Testis (tissue), 2 donors: ENCODE measurements at regions not wholly inside any gene's neighbourhood (a gene's known extent, or its start where the extent isn't known, plus 50 kb on each side); places are given as distances from the start of the nearest gene placed in this dataset.

ENCODE experiments used
- DNase-seq: peaks from one replicate; pipeline ENCODE4 v3.0.0-alpha.2; 2019
- H3K27ac ChIP-seq, 2 donors: fragments of 200-600 bp; sonication (generic); one replicate each; pipeline ENCODE4 v1.5.1; 2019
- H3K27me3 ChIP-seq: fragments of 200-600 bp; sonication (generic); one replicate; pipeline ENCODE4 v1.5.1; 2019
- H3K36me3 ChIP-seq: fragments of 200-600 bp; sonication (generic); one replicate; pipeline ENCODE4 v1.5.1; 2017; ENCODE audit warnings: low read depth; ENCODE audit errors: missing control alignments
- H3K4me1 ChIP-seq: fragments of 200-600 bp; sonication (generic); one replicate; pipeline ENCODE4 v1.5.1; 2019
- H3K4me3 ChIP-seq, 2 donors: fragments of 200-600 bp; sonication (generic); one replicate each; pipeline ENCODE4 v1.5.1; 2017 to 2019
- H3K9me3 ChIP-seq: fragments of 200-600 bp; sonication (generic); one replicate; pipeline ENCODE4 v1.5.1; 2017
- CTCF ChIP-seq, 3 experiments: fragments of 450-650 bp in 2 of 3; fragments of 200-600 bp in 1 of 3; sonication (generic) in 1 of 3; IDR thresholded peaks; one replicate each; pipeline ENCODE4 v1.5.1; 2016 to 2019; ENCODE audit warnings: antibody characterized with exemption in 3 of 3, mild to moderate bottlenecking in 2 of 3, moderate library complexity in 1 of 3
- POLR2A ChIP-seq: fragments of 450-650 bp; IDR thresholded peaks from one replicate; pipeline ENCODE4 v1.6.1; 2017; ENCODE audit warnings: antibody characterized with exemption, mild to moderate bottlenecking, moderate library complexity
- WGBS, 2 donors: methylation state at CpG; one replicate each; pipeline ENCODE4 v1.1.5; 2018; 5-methylcytosine and 5-hydroxymethylcytosine counted together
- intact Hi-C: fragments of 100-400 bp; cut with DNase I; formaldehyde crosslinking; loops from one replicate; pipeline ENCODE4 v1.15.1; 2023; ENCODE audit warnings: low total_unique reads

DNA sequence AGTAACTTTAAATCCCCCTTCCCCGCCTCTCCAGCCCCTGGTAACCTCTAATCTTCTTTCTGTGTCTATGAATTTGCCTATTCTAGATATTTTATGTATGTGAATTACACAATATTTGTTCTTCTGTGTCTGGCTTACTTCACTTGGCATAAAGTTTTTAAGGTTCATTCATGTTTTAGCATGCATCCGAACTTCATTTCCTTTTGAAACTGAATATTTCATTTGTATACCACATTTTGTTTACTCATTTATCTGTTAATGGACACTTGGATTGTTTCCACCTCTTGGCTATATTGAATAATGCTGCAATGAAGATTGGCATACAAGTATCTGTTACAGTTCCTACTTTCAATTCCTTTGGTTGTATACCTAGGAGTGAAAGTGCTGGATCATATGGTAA lies 205.3 kb downstream of the TM2D1 start:
- Histone ChIP-seq H3K27me3 (no peaks in the 10 kb centered on the region), H3K9me3 (no peaks in the 10 kb centered on the region), H3K27ac (no peak overlapping the region), H3K36me3 (no peaks in the 10 kb centered on the region), H3K4me1 (no peaks in the 10 kb centered on the region), H3K4me3 (no peak overlapping the region)
- intact Hi-C loops, result no loop called here
- TF ChIP-seq POLR2A (no peak), CTCF (IDR thresholded peaks at IDR 0.05) (no peak)
- no peak for DNase-seq
- WGBS, 2 donors, result 86 to 93% methylated on average over 2 of the region's 2 CpGs

DNA sequence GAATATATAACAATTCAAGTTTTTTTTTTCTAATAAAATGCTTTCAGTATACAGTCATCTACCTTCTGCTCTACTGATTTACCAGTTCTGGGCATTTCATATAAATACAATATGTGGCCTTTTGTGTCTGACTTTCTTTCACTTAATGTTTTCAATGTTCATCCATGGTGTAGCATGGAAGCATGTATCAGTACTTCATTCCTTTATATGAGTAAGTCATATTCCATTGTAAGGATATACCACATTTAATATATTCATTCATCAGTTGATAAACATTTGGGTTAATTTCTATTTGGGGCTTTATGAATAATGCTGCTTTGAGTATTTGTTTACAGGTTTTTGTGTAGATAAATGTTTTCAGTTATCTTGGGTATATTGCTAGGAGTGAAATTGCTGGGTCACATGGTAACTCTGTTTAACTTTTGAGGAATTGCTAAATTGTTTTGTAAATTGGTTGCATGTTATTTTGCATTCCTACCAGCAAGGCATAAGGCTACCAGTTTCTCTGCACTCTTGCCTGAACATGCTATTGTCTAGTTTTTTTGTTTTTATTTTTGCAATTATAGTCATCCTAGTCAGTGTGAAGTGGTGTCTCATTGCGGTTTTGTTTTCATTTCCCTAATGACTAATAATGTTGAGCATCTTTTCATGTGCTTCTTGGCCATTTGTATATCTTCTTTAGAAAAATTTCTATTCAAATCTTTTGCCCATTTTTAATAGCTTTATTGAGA lies 206.1 kb downstream of the TM2D1 start:
- DNase-seq, result no peak
- H3K27me3 ChIP-seq, result no peaks in the 10 kb centered on the region
- intact Hi-C loops, result no loop called here
- H3K36me3 ChIP-seq, result no peaks in the 10 kb centered on the region
- H3K4me3 ChIP-seq, result no peak overlapping the region
- no peak overlapping the region for H3K27ac ChIP-seq
- TF ChIP-seq POLR2A (no peak), CTCF (IDR thresholded peaks at IDR 0.05) (no peak)
- 92 to 100% methylated on average over 1 of the region's 1 CpG for WGBS, 2 donors
- H3K4me1 ChIP-seq, result no peaks in the 10 kb centered on the region
- no peaks in the 10 kb centered on the region for H3K9me3 ChIP-seq

GRCh38 chr1:61517345-61517744 lies 207.6 kb downstream of the TM2D1 start:
- Histone ChIP-seq H3K27ac (no peak overlapping the region), H3K4me1 (no peaks in the 10 kb centered on the region), H3K36me3 (no peaks in the 10 kb centered on the region), H3K4me3 (no peak overlapping the region), H3K9me3 (no peaks in the 10 kb centered on the region), H3K27me3 (no peaks in the 10 kb centered on the region)
- WGBS, 2 donors, result 90 to 92% methylated on average over 4 of the region's 4 CpGs
- intact Hi-C loops, result no loop called here
- TF ChIP-seq CTCF (IDR thresholded peaks at IDR 0.05) (no peak), POLR2A (no peak)
- no peak for DNase-seq

DNA sequence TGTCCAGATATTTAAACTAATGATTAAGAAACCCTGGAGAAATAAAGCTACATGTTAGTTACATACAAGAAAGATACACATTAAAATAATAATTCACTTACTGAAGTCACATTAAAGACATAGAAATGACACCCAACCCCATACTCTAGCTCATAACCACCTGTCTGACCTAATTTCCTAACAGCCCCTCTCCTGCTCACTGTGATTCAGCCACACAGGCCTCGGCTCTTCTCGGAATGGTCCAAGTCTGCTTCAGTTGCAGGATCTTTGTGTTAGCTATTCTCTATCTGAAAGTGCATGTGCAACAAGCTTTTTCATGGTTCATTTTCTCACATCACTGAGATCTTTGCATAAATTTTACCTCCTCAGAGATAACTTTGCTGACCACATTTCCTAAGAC lies 209.8 kb downstream of the TM2D1 start:
- H3K9me3 ChIP-seq, result no peaks in the 10 kb centered on the region
- no peaks in the 10 kb centered on the region for H3K27me3 ChIP-seq
- intact Hi-C loops, result no loop called here
- H3K36me3 ChIP-seq, result no peaks in the 10 kb centered on the region
- H3K27ac ChIP-seq, result no peak overlapping the region
- no peak for DNase-seq
- TF ChIP-seq POLR2A (no peak), CTCF (IDR thresholded peaks at IDR 0.05) (no peak)
- 93 to 94% methylated on average over 2 of the region's 2 CpGs for WGBS, 2 donors
- no peaks in the 10 kb centered on the region for H3K4me1 ChIP-seq
- H3K4me3 ChIP-seq, result no peak overlapping the region
